ENCODE measurements at regions not wholly inside any gene's neighbourhood (a gene's known extent, or its start where the extent isn't known, plus 50 kb on each side); places are given as distances from the start of the nearest gene placed in this dataset.

DNA sequence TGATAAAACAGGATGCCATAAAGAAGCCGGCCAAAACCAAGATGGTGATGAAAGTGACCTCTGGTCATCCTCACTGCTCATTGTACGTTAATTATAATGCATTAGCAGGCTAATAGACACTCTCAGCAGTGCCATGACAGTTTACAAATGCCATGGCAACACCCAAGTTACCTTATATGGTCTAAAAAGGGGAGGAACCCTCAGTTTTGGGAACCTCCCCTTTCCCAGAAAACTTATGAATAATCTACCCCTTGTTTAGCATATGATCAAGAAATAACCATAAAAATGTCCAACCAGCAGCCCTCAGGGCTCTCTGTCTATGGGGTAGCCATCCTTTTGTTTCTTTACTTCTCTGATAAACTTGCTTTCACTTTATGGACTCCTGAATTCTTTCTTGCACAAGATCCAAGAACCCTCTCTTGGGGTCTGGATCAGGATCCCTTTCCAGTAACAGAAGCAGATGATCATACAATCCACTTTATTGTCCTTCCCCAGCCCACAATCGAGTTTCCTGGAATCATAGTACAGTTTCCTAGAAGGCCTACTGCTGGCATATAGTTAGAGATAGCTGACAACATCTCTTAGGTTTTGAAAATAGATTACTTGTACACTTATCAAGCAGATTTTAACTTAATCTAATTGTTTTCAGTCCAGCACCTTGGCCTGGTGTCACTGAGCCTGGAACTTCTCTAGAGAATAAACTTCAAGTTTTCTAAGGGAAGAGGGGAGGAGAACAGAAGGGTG lies 266.7 kb upstream of the HMGA2 start:
- Histone ChIP-seq H3K9me1 (ENCODE audit: control insufficient read depth, insufficient read depth, low read length) (no peaks in the 10 kb centered on the region), H3K4me1 (replicated peaks in 1 of 2; ENCODE audit: control insufficient read depth in 2 of 2, insufficient read depth in 2 of 2, low read length in 2 of 2) (peaks cover 0 to 7% of the 10 kb centered on the region in 2 experiments; a peak in 2 of 5 replicates), H3K27ac (ENCODE audit: extremely low read depth, low read depth, low read length) (no peak overlapping the region), H3K4me3 (no peak overlapping the region), H3K9me3 (replicated peaks; ENCODE audit: control insufficient read depth, insufficient read depth, low read depth, low read length) (no peaks in the 10 kb centered on the region), H3K79me2 (ENCODE audit: control insufficient read depth, insufficient read depth, low read length) (no peaks in the 10 kb centered on the region), H4K20me1 (replicated peaks; ENCODE audit: control insufficient read depth, insufficient read depth, low read length) (no peaks in the 10 kb centered on the region), H3K36me3 (ENCODE audit: control insufficient read depth, insufficient read depth, low read length) (no peaks in the 10 kb centered on the region), H3K4me2 (ENCODE audit: insufficient read depth, low read length) (no peak overlapping the region), H3K27me3 (ENCODE audit: control insufficient read depth in 2 of 2, insufficient read depth in 2 of 2, low read length in 2 of 2) (no peaks in the 10 kb centered on the region), H2AFZ (ENCODE audit: low read depth, low read length) (peak overlapping the region; percentile 85), H3K9ac (ENCODE audit: insufficient read depth in 1 of 2, low read depth in 2 of 2, low read length in 2 of 2) (no peak overlapping the region)
- ChIA-PET POLR2A (interaction anchor here (1.3 kb wide), 1 partner anchor 46 kb away, joined by 5 read pairs; no protein-coding TSS in a partner anchor), CTCF (ENCODE audit: low intra/inter-chr PET ratio) (interaction anchor here (1.2 to 1.4 kb wide), 2 partner anchors 530 to 550 kb away, joined by 4 to 6 read pairs; no protein-coding TSS in a partner anchor)
- TF ChIP-seq ZBTB5 (IDR thresholded peaks at IDR 0.05) (peak; percentile 72), ARID1B (IDR thresholded peaks at IDR 0.05) (peak; percentile 35; the same call in 1 of the 2 replicates), RFX1 (IDR thresholded peaks at IDR 0.05) (peak; percentile 51), CBX8 (IDR thresholded peaks at IDR 0.05; ENCODE audit: borderline replicate concordance, extremely low read depth, low read depth, low read length, poor library complexity, severe bottlenecking) (no peak), SOX6 (IDR thresholded peaks at IDR 0.05) (peak; percentile 84), CC2D1A (IDR thresholded peaks at IDR 0.05) (peak; percentile 64), NCOA4 (IDR thresholded peaks at IDR 0.05; ENCODE audit: partially characterized antibody) (no peak), SMAD4 (CRISPR knock-in tag; conservative IDR thresholded peaks at IDR 0.05) (0 out of 2 replicates have a peak, but pooled peaks have one; percentile 29), ATF3 (IDR thresholded peaks at IDR 0.05) (no peak), ATF3 (CRISPR knock-in tag; conservative IDR thresholded peaks at IDR 0.05) (no peak), CBFA2T3 (IDR thresholded peaks at IDR 0.05) (peak; percentile 47; the same call in 1 of the 2 replicates), ATF7 (IDR thresholded peaks at IDR 0.05) (peak; percentile 48; the same call in 1 of the 2 replicates), SRF (CRISPR knock-in tag; IDR thresholded peaks at IDR 0.05) (peak in 1 of 2 experiments; percentile 80; a peak in 1 of 4 replicates), STAT5A (IDR thresholded peaks at IDR 0.05; ENCODE audit: borderline replicate concordance, low read length) (peak; percentile 77), TEAD4 (IDR thresholded peaks at IDR 0.05; ENCODE audit: low read length) (peak; percentile 15; the same call in 1 of the 2 replicates), TEAD4 (CRISPR knock-in tag; IDR thresholded peaks at IDR 0.05; ENCODE audit: borderline replicate concordance) (no peak), TRIM24 (IDR thresholded peaks at IDR 0.05) (0 out of 4 replicates have a peak, but pooled peaks of 1 of the 2 experiments have one; percentile 26)
- TF ChIP-seq, protein P1, sequence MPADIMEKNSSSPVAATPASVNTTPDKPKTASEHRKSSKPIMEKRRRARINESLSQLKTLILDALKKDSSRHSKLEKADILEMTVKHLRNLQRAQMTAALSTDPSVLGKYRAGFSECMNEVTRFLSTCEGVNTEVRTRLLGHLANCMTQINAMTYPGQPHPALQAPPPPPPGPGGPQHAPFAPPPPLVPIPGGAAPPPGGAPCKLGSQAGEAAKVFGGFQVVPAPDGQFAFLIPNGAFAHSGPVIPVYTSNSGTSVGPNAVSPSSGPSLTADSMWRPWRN (IDR thresholded peaks at IDR 0.05; ENCODE audit: low read depth): peak; percentile 57; the same call in 1 of the 2 replicates
- ATAC-seq (no peak), FAIRE-seq (no peak), DNase-seq (ENCODE audit: extremely low read depth in 1 of 4, low spot score in 3 of 4) (peak in 1 of 4 experiments; percentile 52)
- in situ Hi-C loops (cut with MboI): no loop called here
- 17% methylated on average over 3 of the region's 3 CpGs for WGBS (ENCODE audit: insufficient coverage, low coverage, missing lambda C conversion rate)
- BruUV-seq (replicated peaks): no TSS peak
- intact Hi-C loops (cut with micrococcal nuclease): loop anchor here (2.0 to 5.0 kb wide), 4 partner anchors 45 to 530 kb away; no protein-coding TSS in a partner anchor
